ENCODE measurements at regions not wholly inside any gene's neighbourhood (a gene's known extent, or its start where the extent isn't known, plus 50 kb on each side); places are given as distances from the start of the nearest gene placed in this dataset.

- TF ChIP-seq SIN3A (IDR thresholded peaks at IDR 0.05; ENCODE audit: borderline replicate concordance, insufficient read depth, low read length), result no peak
- TF ChIP-seq FOXP2 (optimal IDR thresholded peaks at IDR 0.05; ENCODE audit: borderline replicate concordance, extremely low read depth, extremely low read length, insufficient read depth), result peak; percentile 17
- no peak for TF ChIP-seq POLR2AphosphoS5 (IDR thresholded peaks at IDR 0.05; ENCODE audit: low read depth, low read length)
These were observed 300.6 kb downstream of the ZEB1 start for GRCh38 chr10:31619531-31620061.

Data from PFSK-1 (cell line).